ENCODE measurements at regions not wholly inside any gene's neighbourhood (a gene's known extent, or its start where the extent isn't known, plus 50 kb on each side); places are given as distances from the start of the nearest gene placed in this dataset.
A peak's percentile ranks its signal among the peaks of the same experiment; 100 is the strongest.

GRCh38 chr4:89446193-89446592 is 138.6 kb upstream of the GPRIN3 start:
- Histone ChIP-seq H3K27ac (ENCODE audit: low read length) (no peak overlapping the region), H3F3A (ENCODE audit: insufficient read depth, low read length) (no peaks in the 10 kb centered on the region), H3K79me2 (ENCODE audit: low read length) (no peaks in the 10 kb centered on the region), H3K4me1 (ENCODE audit: low read length) (no peaks in the 10 kb centered on the region), H3K27me3 (replicated peaks; ENCODE audit: insufficient read depth, low read length) (no peaks in the 10 kb centered on the region), H3K9me2 (replicated peaks; ENCODE audit: insufficient read depth, low read length) (no peaks in the 10 kb centered on the region), H3K9me3 (replicated peaks; ENCODE audit: insufficient read depth, low read length) (no peaks in the 10 kb centered on the region), H3K4me2 (ENCODE audit: low read depth, low read length) (no peak overlapping the region), H3K9ac (ENCODE audit: low read length) (no peak overlapping the region), H2AFZ (ENCODE audit: low read length) (no peak overlapping the region), H4K20me1 (ENCODE audit: insufficient read depth, low read length) (no peaks in the 10 kb centered on the region), H3K36me3 (replicated peaks; ENCODE audit: insufficient read depth, low read length) (no peaks in the 10 kb centered on the region), H3K4me3 (ENCODE audit: low read length) (no peak overlapping the region)
- TF ChIP-seq CTCF (IDR thresholded peaks at IDR 0.05; ENCODE audit: low read length): no peak
- TF ChIP-seq EZH2 (optimal IDR thresholded peaks at IDR 0.05; ENCODE audit: low read depth, low read length): no peak
- no peak for DNase-seq

- H3K4me3 ChIP-seq (ENCODE audit: low read length): no peak overlapping the region
- H3K27me3 ChIP-seq (replicated peaks; ENCODE audit: insufficient read depth, low read length): no peaks in the 10 kb centered on the region
- H3K27ac ChIP-seq (ENCODE audit: low read length): no peak overlapping the region
- no peak overlapping the region for H2AFZ ChIP-seq (ENCODE audit: low read length)
- H3K36me3 ChIP-seq (replicated peaks; ENCODE audit: insufficient read depth, low read length): no peaks in the 10 kb centered on the region
- H3K4me2 ChIP-seq (ENCODE audit: low read depth, low read length): no peak overlapping the region
- H3K9ac ChIP-seq (ENCODE audit: low read length): no peak overlapping the region
- peaks cover 7% of the 10 kb centered on the region for H3K79me2 ChIP-seq (ENCODE audit: low read length)
- H3K4me1 ChIP-seq (ENCODE audit: low read length): peaks cover 9% of the 10 kb centered on the region
- no peak for TF ChIP-seq EZH2 (optimal IDR thresholded peaks at IDR 0.05; ENCODE audit: low read depth, low read length)
- no peak for TF ChIP-seq EZH2phosphoT487 (IDR thresholded peaks at IDR 0.05; ENCODE audit: low read length)
- TF ChIP-seq CTCF (IDR thresholded peaks at IDR 0.05; ENCODE audit: low read length): no peak
- no peaks in the 10 kb centered on the region for H4K20me1 ChIP-seq (ENCODE audit: insufficient read depth, low read length)
- no peaks in the 10 kb centered on the region for H3K9me3 ChIP-seq (replicated peaks; ENCODE audit: insufficient read depth, low read length)
- no peaks in the 10 kb centered on the region for H3K9me2 ChIP-seq (replicated peaks; ENCODE audit: insufficient read depth, low read length)
- DNase-seq: no peak
- no peaks in the 10 kb centered on the region for H3F3A ChIP-seq (ENCODE audit: insufficient read depth, low read length)
Observed at GRCh38 chr4:89439533-89439932, 131.9 kb upstream of the GPRIN3 start.

GRCh38 chr4:89438102-89438831 is 130.7 kb upstream of the GPRIN3 start:
- Histone ChIP-seq H3K79me2 (ENCODE audit: low read length) (peaks cover 20% of the 10 kb centered on the region), H3K27ac (ENCODE audit: low read length) (no peak overlapping the region), H3K4me2 (ENCODE audit: low read depth, low read length) (peak overlapping the region; percentile 64), H2AFZ (ENCODE audit: low read length) (peak overlapping the region; percentile 80), H3K36me3 (replicated peaks; ENCODE audit: insufficient read depth, low read length) (no peaks in the 10 kb centered on the region), H3K9me2 (replicated peaks; ENCODE audit: insufficient read depth, low read length) (no peaks in the 10 kb centered on the region), H3F3A (ENCODE audit: insufficient read depth, low read length) (no peaks in the 10 kb centered on the region), H3K9ac (ENCODE audit: low read length) (no peak overlapping the region), H3K4me3 (ENCODE audit: low read length) (peak overlapping the region; percentile 15; the same call in 1 of the 2 replicates), H3K4me1 (ENCODE audit: low read length) (peaks cover 9% of the 10 kb centered on the region), H3K9me3 (replicated peaks; ENCODE audit: insufficient read depth, low read length) (no peaks in the 10 kb centered on the region), H3K27me3 (replicated peaks; ENCODE audit: insufficient read depth, low read length) (no peaks in the 10 kb centered on the region), H4K20me1 (ENCODE audit: insufficient read depth, low read length) (no peaks in the 10 kb centered on the region)
- DNase-seq: peak; percentile 85
- TF ChIP-seq EZH2 (optimal IDR thresholded peaks at IDR 0.05; ENCODE audit: low read depth, low read length) (no peak), CTCF (IDR thresholded peaks at IDR 0.05; ENCODE audit: low read length) (peak; percentile 60), EZH2phosphoT487 (IDR thresholded peaks at IDR 0.05; ENCODE audit: low read length) (no peak)

Data from MM.1S (cell line).